Amygdala (tissue), 56 donors: ENCODE measurements at regions not wholly inside any gene's neighbourhood (a gene's known extent, or its start where the extent isn't known, plus 50 kb on each side); places are given as distances from the start of the nearest gene placed in this dataset.

Experiments used
- DNase-seq, 56 donors: peaks; one replicate each; lab custom pipeline; 2025; lab: John Stamatoyannopoulos, UW

- DNase-seq: no peak
These were observed 432.8 kb downstream of the HDGFL1 start for GRCh38 chr6:23002044-23002619.

- no peak for DNase-seq
These were observed 434.5 kb downstream of the HDGFL1 start for GRCh38 chr6:23003671-23004467.

GRCh38 chr6:23006656-23007055 is 437.3 kb downstream of the HDGFL1 start:
- DNase-seq: no peak

GRCh38 chr6:23011615-23012014 is 442.2 kb downstream of the HDGFL1 start:
- no peak for DNase-seq

GRCh38 chr6:23013776-23014175 is 444.4 kb downstream of the HDGFL1 start:
- no peak for DNase-seq

- no peak for DNase-seq
These were observed 447.3 kb downstream of the HDGFL1 start for GRCh38 chr6:23016696-23017095.

GRCh38 chr6:23021487-23021886 is 452.1 kb downstream of the HDGFL1 start:
- no peak for DNase-seq

GRCh38 chr6:23027281-23027680 is 457.9 kb downstream of the HDGFL1 start:
- DNase-seq: peak in 41 of 56 donors; percentile 2 to 75 (median 36)

- no peak for DNase-seq
These were observed 462.6 kb downstream of the HDGFL1 start for GRCh38 chr6:23031986-23032385.

- no peak for DNase-seq
These were observed 465.6 kb downstream of the HDGFL1 start for GRCh38 chr6:23034926-23035325.

- no peak for DNase-seq
These were observed 467.1 kb downstream of the HDGFL1 start for GRCh38 chr6:23036406-23036983.

- no peak for DNase-seq
These were observed 471.5 kb downstream of the HDGFL1 start for GRCh38 chr6:23040899-23041298.

GRCh38 chr6:23045280-23045679 is 475.9 kb downstream of the HDGFL1 start:
- DNase-seq: no peak

GRCh38 chr6:23055523-23055922 is 486.2 kb downstream of the HDGFL1 start:
- DNase-seq: no peak

- no peak for DNase-seq
These were observed 504.5 kb downstream of the HDGFL1 start for GRCh38 chr6:23073821-23074220.

- no peak for DNase-seq
These were observed 508.4 kb downstream of the HDGFL1 start for GRCh38 chr6:23077772-23078171.

- no peak for DNase-seq
These were observed 512.3 kb downstream of the HDGFL1 start for GRCh38 chr6:23081701-23082100.

- DNase-seq: no peak
These were observed 516.7 kb downstream of the HDGFL1 start for GRCh38 chr6:23086100-23086499.

GRCh38 chr6:23087471-23087870 is 518.1 kb downstream of the HDGFL1 start:
- DNase-seq: no peak

- DNase-seq: no peak
These were observed 519.4 kb downstream of the HDGFL1 start for GRCh38 chr6:23088761-23089160.

- no peak for DNase-seq
These were observed 520.6 kb downstream of the HDGFL1 start for GRCh38 chr6:23089981-23090380.

GRCh38 chr6:23091795-23092194 is 522.4 kb downstream of the HDGFL1 start:
- DNase-seq: no peak
